Panc1 (cell line): ENCODE measurements at regions not wholly inside any gene's neighbourhood (a gene's known extent, or its start where the extent isn't known, plus 50 kb on each side); places are given as distances from the start of the nearest gene placed in this dataset.
A peak's percentile ranks its signal among the peaks of the same experiment; 100 is the strongest.

Source experiments
- ATAC-seq: fragments of 200-7000 bp; cut with Tn5 transposase; 2 replicates; pipeline ENCODE4 v1.9.1; 2020; ENCODE audit warnings: mild to moderate bottlenecking, moderate library complexity
- BruUV-seq: library from RNA; stranded (reverse); fragments of 400-500 nt; replicated peaks from 2 replicates; lab custom pipeline; 2021; lab: Mats Ljungman, UMichigan
- CTCF ChIA-PET: fragments of 300-600 bp; sonication (Branson Sonifier 250); formaldehyde crosslinking; loops from one replicate; lab custom pipeline; 2022; ENCODE audit warnings: antibody characterized with exemption; lab: Charles Lee
- POLR2A ChIA-PET: fragments of 300-600 bp; sonication (Branson Sonifier 250); formaldehyde crosslinking; loops from one replicate; lab custom pipeline; 2022; ENCODE audit warnings: antibody characterized with exemption; lab: Charles Lee
- DNase-seq: peaks from one replicate; pipeline ENCODE4 v3.0.0-alpha.2; 2010; ENCODE audit warnings: low read depth, low spot score
- H3K27ac ChIP-seq: 2 replicates; pipeline ENCODE4 v1.5.1; 2011; ENCODE audit warnings: mild to moderate bottlenecking, low read length, inconsistent platforms
- H3K27me3 ChIP-seq: fragments of 200-500 bp; sonication (Bioruptor generic); 2 replicates; pipeline ENCODE4 v1.6.0; 2014; ENCODE audit warnings: low read length, inconsistent platforms; ENCODE audit not compliant: control insufficient read depth, insufficient read depth
- H3K36me3 ChIP-seq: fragments of 200-500 bp; sonication (Bioruptor generic); 2 replicates; pipeline ENCODE4 v1.5.1; 2014; ENCODE audit warnings: inconsistent platforms, mild to moderate bottlenecking, low read length, moderate library complexity; ENCODE audit not compliant: control insufficient read depth, insufficient read depth
- H3K4me1 ChIP-seq: 2 replicates; pipeline ENCODE4 v1.5.1; 2011; ENCODE audit warnings: inconsistent platforms, mild to moderate bottlenecking, low read length, moderate library complexity; ENCODE audit not compliant: control insufficient read depth, insufficient read depth
- H3K4me3 ChIP-seq, 2 experiments: 2 replicates each; pipeline ENCODE4 v1.5.1; 2011 to 2012; ENCODE audit warnings: low read depth in 2 of 2, low read length in 2 of 2, mild to moderate bottlenecking in 2 of 2, inconsistent platforms in 1 of 2, moderate library complexity in 1 of 2
- H3K9me3 ChIP-seq: fragments of 200-500 bp; sonication (Bioruptor generic); 2 replicates; pipeline ENCODE4 v1.5.1; 2014; ENCODE audit warnings: low read depth, mild to moderate bottlenecking, inconsistent platforms, low read length, moderate library complexity; ENCODE audit not compliant: control insufficient read depth, insufficient read depth
- CTCF ChIP-seq: fragments of 450-650 bp; IDR thresholded peaks from 2 replicates; pipeline ENCODE4 v1.5.1; 2017; ENCODE audit warnings: mild to moderate bottlenecking
- POLR2AphosphoS5 ChIP-seq: IDR thresholded peaks from 2 replicates; pipeline ENCODE4 v1.6.1; 2012; ENCODE audit warnings: mild to moderate bottlenecking, low read depth, low read length, moderate library complexity
- REST ChIP-seq, 2 experiments: IDR thresholded peaks; 2 replicates each; pipeline ENCODE4 v1.6.1; 2011 to 2012; ENCODE audit warnings: low read depth in 2 of 2, control low read depth in 1 of 2, low read length in 1 of 2, mild to moderate bottlenecking in 1 of 2, moderate library complexity in 1 of 2; ENCODE audit not compliant: insufficient read depth in 1 of 2
- SIN3A ChIP-seq: IDR thresholded peaks from 2 replicates; pipeline ENCODE4 v1.6.1; 2012; ENCODE audit warnings: low read depth, mild to moderate bottlenecking, low read length, moderate library complexity, borderline replicate concordance; ENCODE audit not compliant: insufficient read depth
- TCF7L2 ChIP-seq: IDR thresholded peaks from 2 replicates; pipeline ENCODE4 v1.6.1; 2011; ENCODE audit warnings: mild to moderate bottlenecking, low read depth, low read length, inconsistent platforms
- in situ Hi-C: cut with HindIII; loops from 2 replicates; pipeline ENCODE4 v1.10.0; 2016; ENCODE audit warnings: low sequenced_read_pairs, low pct_unique_long_range_greater_than_20kb
- intact Hi-C: fragments of 100-400 bp; cut with micrococcal nuclease; formaldehyde crosslinking; loops from one replicate; pipeline ENCODE4 v1.10.0; 2022; ENCODE audit not compliant: unreplicated experiment

GRCh38 chr17:11138023-11138422 is 103.0 kb upstream of the SHISA6 start:
- TF ChIP-seq POLR2AphosphoS5 (no peak), TCF7L2 (no peak), REST (IDR thresholded peaks at IDR 0.05; ENCODE audit: insufficient read depth in 1 of 2, low read depth in 2 of 2, low read length in 1 of 2) (no peak), SIN3A (no peak), CTCF (no peak)
- DNase-seq (no peak), ATAC-seq (no peak)
- H3K36me3 ChIP-seq, result no peaks in the 10 kb centered on the region; the same call in 1 of the 2 replicates
- CTCF ChIA-PET, result no interaction called here
- POLR2A ChIA-PET, result no interaction called here
- in situ Hi-C loops, result no loop called here
- no peaks in the 10 kb centered on the region for H3K27me3 ChIP-seq
- H3K4me1 ChIP-seq, result no peaks in the 10 kb centered on the region
- no peaks in the 10 kb centered on the region for H3K9me3 ChIP-seq
- intact Hi-C loops, result no loop called here
- H3K27ac ChIP-seq, result no peak overlapping the region
- peak overlapping the region in 1 of 2 experiments; percentile 24; a peak in 1 of 4 replicates for H3K4me3 ChIP-seq
- BruUV-seq, result no TSS peak

- CTCF ChIA-PET, result no interaction called here
- TF ChIP-seq POLR2AphosphoS5 (no peak), REST (IDR thresholded peaks at IDR 0.05; ENCODE audit: insufficient read depth in 1 of 2, low read depth in 2 of 2, low read length in 1 of 2) (no peak), SIN3A (no peak), TCF7L2 (no peak), CTCF (no peak)
- H3K4me3 ChIP-seq, result no peak overlapping the region
These were observed 105.2 kb upstream of the SHISA6 start for GRCh38 chr17:11135819-11136218.

More at GRCh38 chr17:11135819-11136218, 105.2 kb upstream of the SHISA6 start:
- no TSS peak for BruUV-seq
- Histone ChIP-seq H3K4me1 (no peaks in the 10 kb centered on the region), H3K36me3 (no peaks in the 10 kb centered on the region), H3K27me3 (no peaks in the 10 kb centered on the region), H3K27ac (no peak overlapping the region), H3K9me3 (no peaks in the 10 kb centered on the region)
- DNase-seq (no peak), ATAC-seq (no peak)
- POLR2A ChIA-PET, result no interaction called here
- intact Hi-C loops (no loop called here), in situ Hi-C loops (no loop called here)
